Neural progenitor cell (in vitro differentiated cells): ENCODE measurements at regions not wholly inside any gene's neighbourhood (a gene's known extent, or its start where the extent isn't known, plus 50 kb on each side); places are given as distances from the start of the nearest gene placed in this dataset.

ENCODE experiments used
- CTCF ChIP-seq: fragments of 200-600 bp; sonication (generic); IDR thresholded peaks from 2 replicates; pipeline ENCODE4 v1.5.1; 2017; ENCODE audit warnings: antibody characterized with exemption, mild to moderate bottlenecking
- EZH2 ChIP-seq: fragments of 200-600 bp; sonication (generic); IDR thresholded peaks from 2 replicates; pipeline ENCODE4 v1.6.1; 2017; ENCODE audit warnings: antibody characterized with exemption, mild to moderate bottlenecking, moderate library complexity

GRCh38 chr14:98984719-98985041, 287.3 kb downstream of the BCL11B start:
- TF ChIP-seq CTCF (no peak), EZH2 (no peak)
